Amniotic stem cell (primary cell): ENCODE measurements at regions not wholly inside any gene's neighbourhood (a gene's known extent, or its start where the extent isn't known, plus 50 kb on each side); places are given as distances from the start of the nearest gene placed in this dataset.

ENCODE experiments used
- DNase-seq: peaks from one replicate; lab custom pipeline; 2025; lab: John Stamatoyannopoulos, UW

- no peak for DNase-seq
These were observed 73.9 kb upstream of the SLC24A5 start for GRCh38 chr15:48046813-48047438.

GRCh38 chr15:48049736-48050135 lies 71.1 kb upstream of the SLC24A5 start:
- DNase-seq, result no peak

- DNase-seq, result no peak
These were observed 67.8 kb upstream of the SLC24A5 start for GRCh38 chr15:48052946-48053345.

- DNase-seq, result no peak
These were observed 62.4 kb upstream of the SLC24A5 start for GRCh38 chr15:48058371-48058770.

- no peak for DNase-seq
These were observed 61.0 kb upstream of the SLC24A5 start for GRCh38 chr15:48059791-48060190.

- no peak for DNase-seq
These were observed 60.4 kb upstream of the SLC24A5 start for GRCh38 chr15:48060396-48060795.

GRCh38 chr15:48061605-48062004 lies 59.2 kb upstream of the SLC24A5 start:
- DNase-seq, result no peak

GRCh38 chr15:48062148-48062872 lies 58.5 kb upstream of the SLC24A5 start:
- DNase-seq, result no peak

- no peak for DNase-seq
These were observed 57.3 kb upstream of the SLC24A5 start for GRCh38 chr15:48063411-48063985.

GRCh38 chr15:48064421-48064820 lies 56.4 kb upstream of the SLC24A5 start:
- no peak for DNase-seq

GRCh38 chr15:48066456-48066855 lies 54.3 kb upstream of the SLC24A5 start:
- no peak for DNase-seq
